ENCODE measurements at regions not wholly inside any gene's neighbourhood (a gene's known extent, or its start where the extent isn't known, plus 50 kb on each side); places are given as distances from the start of the nearest gene placed in this dataset.

- no peak for DNase-seq
Observed at GRCh38 chr5:175808711-175809110, 62.7 kb upstream of the CPLX2 start.

DNA sequence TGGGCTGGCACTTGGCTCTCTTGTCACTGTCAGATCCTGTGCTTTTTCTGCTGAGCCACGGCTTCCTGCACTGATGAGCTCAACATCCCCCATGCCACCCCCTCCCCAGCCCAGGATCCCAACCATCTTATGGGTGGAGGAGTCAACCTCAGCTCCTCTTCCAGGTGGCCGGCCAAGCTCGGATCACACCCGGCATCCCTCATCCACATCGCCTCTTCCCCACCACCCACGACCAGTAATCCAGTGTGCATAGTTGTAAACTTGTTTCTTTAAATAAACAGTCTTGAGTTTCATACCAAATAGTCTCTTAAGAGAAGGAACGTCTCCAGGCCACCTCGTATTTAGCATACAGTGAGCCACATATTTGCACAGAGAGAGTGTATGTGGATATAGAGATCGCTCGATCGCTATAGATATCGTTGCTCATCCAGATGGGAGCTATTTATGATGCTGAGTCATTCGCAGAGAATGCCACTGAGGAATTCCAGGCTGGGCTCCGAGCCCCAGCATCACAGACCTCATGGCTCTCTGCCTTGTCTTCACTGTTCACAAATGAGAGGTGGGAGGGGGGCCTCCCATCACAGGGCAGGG is 61.8 kb upstream of the CPLX2 start:
- DNase-seq = no peak

- DNase-seq = no peak
Observed at GRCh38 chr5:175810457-175810856, 60.9 kb upstream of the CPLX2 start.

GRCh38 chr5:175811589-175811988 is 59.8 kb upstream of the CPLX2 start:
- DNase-seq = no peak

- no peak for DNase-seq
Observed at GRCh38 chr5:175813943-175814630, 57.3 kb upstream of the CPLX2 start.

DNA sequence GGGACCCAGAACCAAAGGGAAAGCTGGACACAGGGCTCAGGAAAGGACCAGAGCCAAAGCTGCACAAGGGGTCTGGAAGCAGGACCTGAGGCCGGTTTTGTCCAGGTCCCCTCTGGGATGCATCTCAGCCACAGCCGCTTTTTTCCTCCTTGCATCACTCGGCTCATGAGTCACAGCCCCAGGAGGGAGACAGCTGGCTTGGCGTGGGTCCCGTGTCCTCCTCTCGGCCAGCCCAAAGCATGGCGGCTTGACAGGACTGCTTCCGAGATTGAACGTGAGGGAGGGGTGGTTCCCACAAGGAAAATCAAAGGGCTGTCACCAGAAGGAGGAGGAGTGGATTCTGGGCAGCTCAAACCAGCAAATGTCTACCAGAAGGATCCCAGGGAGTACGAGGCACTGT is 56.7 kb upstream of the CPLX2 start:
- no peak for DNase-seq

- DNase-seq = no peak
Observed at GRCh38 chr5:175815126-175815913, 56.1 kb upstream of the CPLX2 start.

DNA sequence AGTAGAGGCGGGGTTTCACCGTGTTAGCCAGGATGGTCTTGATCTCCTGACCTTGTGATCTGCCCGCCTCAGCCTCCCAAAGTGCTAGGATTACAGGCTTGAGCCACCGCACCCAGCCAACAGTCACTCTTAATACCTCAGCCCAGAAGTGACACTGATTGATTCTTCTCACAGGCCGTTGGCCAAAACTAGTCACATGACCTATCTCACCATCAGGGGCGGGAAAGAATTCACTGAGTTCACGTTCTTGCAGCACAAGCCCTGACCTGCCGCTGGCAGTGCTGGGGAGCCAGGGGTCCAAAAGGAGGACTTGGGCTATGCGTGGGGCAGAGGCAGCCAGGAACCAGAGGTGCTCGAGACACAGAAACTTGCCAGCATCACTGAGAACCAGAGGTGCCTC is 55.0 kb upstream of the CPLX2 start:
- no peak for DNase-seq

- no peak for DNase-seq
Observed at GRCh38 chr5:175819090-175819425, 52.3 kb upstream of the CPLX2 start.

- DNase-seq = no peak
Observed at GRCh38 chr5:175820230-175820629, 51.1 kb upstream of the CPLX2 start.
